H9 (cell line): ENCODE measurements at regions not wholly inside any gene's neighbourhood (a gene's known extent, or its start where the extent isn't known, plus 50 kb on each side); places are given as distances from the start of the nearest gene placed in this dataset.

ENCODE experiments used
- DNase-seq: peaks from one replicate; pipeline ENCODE4 v3.0.0-alpha.2; 2017
- H2AFZ ChIP-seq: one replicate; pipeline ENCODE4 v1.6.1; 2013; ENCODE audit warnings: mild to moderate bottlenecking, low read length, control low read depth, moderate library complexity
- H2AK5ac ChIP-seq: 2 replicates; pipeline ENCODE4 v1.6.1; 2013; ENCODE audit warnings: low read length, control low read depth, mixed read lengths; ENCODE audit not compliant: insufficient read length
- H2BK120ac ChIP-seq: one replicate; pipeline ENCODE4 v1.6.1; 2013; ENCODE audit warnings: low read depth, mild to moderate bottlenecking, low read length, control low read depth, inconsistent platforms; ENCODE audit not compliant: poor library complexity, severe bottlenecking
- H2BK12ac ChIP-seq: 2 replicates; pipeline ENCODE4 v1.6.1; 2013; ENCODE audit warnings: low read length, control low read depth, mixed read lengths, low read depth; ENCODE audit not compliant: insufficient read length
- H2BK15ac ChIP-seq: 2 replicates; pipeline ENCODE4 v1.6.1; 2013; ENCODE audit warnings: low read depth, low read length, control low read depth
- H2BK20ac ChIP-seq: one replicate; pipeline ENCODE4 v1.6.1; 2013; ENCODE audit warnings: low read depth, mild to moderate bottlenecking, low read length, control low read depth, inconsistent platforms; ENCODE audit not compliant: poor library complexity, severe bottlenecking
- H2BK5ac ChIP-seq: 2 replicates; pipeline ENCODE4 v1.6.1; 2013; ENCODE audit warnings: low read length, control low read depth, mixed read lengths; ENCODE audit not compliant: insufficient read length
- H3K14ac ChIP-seq: 2 replicates; pipeline ENCODE4 v1.6.1; 2013; ENCODE audit warnings: low read length, control low read depth; ENCODE audit not compliant: insufficient read depth
- H3K18ac ChIP-seq: 2 replicates; pipeline ENCODE4 v1.6.1; 2013; ENCODE audit warnings: low read depth, mild to moderate bottlenecking, mixed read lengths, low read length, control low read depth; ENCODE audit not compliant: insufficient read length
- H3K23ac ChIP-seq: 2 replicates; pipeline ENCODE4 v1.6.1; 2013; ENCODE audit warnings: low read length, control low read depth, mixed read lengths, low read depth; ENCODE audit not compliant: insufficient read length
- H3K23me2 ChIP-seq: 2 replicates; pipeline ENCODE4 v1.6.1; 2013; ENCODE audit warnings: low read depth, mild to moderate bottlenecking, mixed read lengths, low read length, control low read depth; ENCODE audit not compliant: insufficient read length, poor library complexity, severe bottlenecking
- H3K27ac ChIP-seq: 2 replicates; pipeline ENCODE4 v1.5.1; 2013; ENCODE audit warnings: low read length, control low read depth, mixed read lengths, low read depth; ENCODE audit not compliant: insufficient read length
- H3K27me3 ChIP-seq: 2 replicates; pipeline ENCODE4 v1.6.1; 2013; ENCODE audit warnings: low read length, control low read depth, inconsistent platforms; ENCODE audit not compliant: insufficient read depth
- H3K4ac ChIP-seq: 2 replicates; pipeline ENCODE4 v1.6.1; 2013; ENCODE audit warnings: low read depth, mild to moderate bottlenecking, control low read depth, inconsistent platforms, low read length, moderate library complexity
- H3K4me1 ChIP-seq: 2 replicates; pipeline ENCODE4 v1.6.1; 2013; ENCODE audit warnings: low read length, control low read depth, inconsistent platforms; ENCODE audit not compliant: insufficient read depth
- H3K4me2 ChIP-seq: 2 replicates; pipeline ENCODE4 v1.6.1; 2013; ENCODE audit warnings: low read length, control low read depth, mixed read lengths; ENCODE audit not compliant: insufficient read length, insufficient read depth
- H3K56ac ChIP-seq: 2 replicates; pipeline ENCODE4 v1.6.1; 2013; ENCODE audit warnings: low read depth, mild to moderate bottlenecking, mixed read lengths, low read length, control low read depth; ENCODE audit not compliant: insufficient read length
- H3K79me1 ChIP-seq: 2 replicates; pipeline ENCODE4 v1.6.1; 2013; ENCODE audit warnings: low read depth, mild to moderate bottlenecking, moderate library complexity, low read length, control low read depth, inconsistent platforms; ENCODE audit not compliant: insufficient read depth, poor library complexity, severe bottlenecking
- H3K79me2 ChIP-seq: 2 replicates; pipeline ENCODE4 v1.6.1; 2013; ENCODE audit warnings: low read length, control low read depth, inconsistent platforms; ENCODE audit not compliant: insufficient read depth
- H3K9ac ChIP-seq: 2 replicates; pipeline ENCODE4 v1.6.1; 2013; ENCODE audit warnings: low read length, control low read depth, mixed read lengths; ENCODE audit not compliant: insufficient read length; ENCODE audit errors: extremely low read depth
- H3K9me3 ChIP-seq: one replicate; pipeline ENCODE4 v1.6.1; 2013; ENCODE audit warnings: low read depth, low read length, inconsistent platforms; ENCODE audit not compliant: control insufficient read depth
- H3T11ph ChIP-seq: one replicate; pipeline ENCODE4 v1.6.1; 2013; ENCODE audit warnings: mild to moderate bottlenecking, low read length, control low read depth, inconsistent platforms
- H4K20me1 ChIP-seq: one replicate; pipeline ENCODE4 v1.6.1; 2013; ENCODE audit not compliant: control insufficient read depth, insufficient read length, insufficient read depth
- H4K5ac ChIP-seq: 2 replicates; pipeline ENCODE4 v1.6.1; 2013; ENCODE audit warnings: low read depth, mild to moderate bottlenecking, mixed read lengths, low read length, control low read depth; ENCODE audit not compliant: insufficient read length
- H4K8ac ChIP-seq: replicated peaks from 2 replicates; pipeline ENCODE4 v1.6.1; 2013; ENCODE audit warnings: low read length, control low read depth, mixed read lengths, low read depth; ENCODE audit not compliant: insufficient read length
- H4K91ac ChIP-seq: 2 replicates; pipeline ENCODE4 v1.6.1; 2013; ENCODE audit warnings: low read depth, mild to moderate bottlenecking, moderate library complexity, mixed read lengths, low read length, control low read depth; ENCODE audit not compliant: insufficient read length
- H3K27ac Mint-ChIP-seq, 3 experiments: 2 replicates in 2 of 3; 3 replicates in 1 of 3; pipeline ENCODE4 v1.8.0; 2020 to 2021; ENCODE audit warnings: mixed read lengths in 3 of 3, mild to moderate bottlenecking in 1 of 3, moderate library complexity in 1 of 3
- H3K27me3 Mint-ChIP-seq: 2 replicates; pipeline ENCODE4 v1.8.0; 2021; ENCODE audit warnings: low read depth, mild to moderate bottlenecking, moderate library complexity, mixed read lengths
- H3K36me3 Mint-ChIP-seq, 3 experiments: 2 replicates in 2 of 3; 3 replicates in 1 of 3; pipeline ENCODE4 v1.8.0; 2020 to 2021; ENCODE audit warnings: low read depth in 3 of 3, mixed read lengths in 3 of 3; ENCODE audit not compliant: insufficient read depth in 1 of 3
- H3K4me1 Mint-ChIP-seq, 2 experiments: 2 replicates each; pipeline ENCODE4 v1.8.0; 2020; ENCODE audit warnings: mixed read lengths in 2 of 2
- H3K4me3 Mint-ChIP-seq, 2 experiments: 2 replicates in 1 of 2; 3 replicates in 1 of 2; pipeline ENCODE4 v1.8.0; 2020 to 2021; ENCODE audit warnings: mild to moderate bottlenecking in 2 of 2, mixed read lengths in 2 of 2, moderate library complexity in 1 of 2
- H3K9me3 Mint-ChIP-seq, 2 experiments: 2 replicates in 1 of 2; 3 replicates in 1 of 2; pipeline ENCODE4 v1.8.0; 2020; ENCODE audit warnings: mild to moderate bottlenecking in 2 of 2, mixed read lengths in 2 of 2, moderate library complexity in 1 of 2
- WGBS: extraction: QIAGEN DNeasy Blood & Tissue Kit; methylation state at CpG from one replicate; pipeline ENCODE4 v1.1.7; 2013; ENCODE audit warnings: missing lambda C conversion rate, low lambda C conversion rate, mixed read lengths; ENCODE audit not compliant: insufficient read length; ENCODE audit errors: extremely low coverage; 5-methylcytosine and 5-hydroxymethylcytosine counted together
- TF ChIP-seq, protein P1 (sequence below): fragments of 200-600 bp; sonication (generic); conservative IDR thresholded peaks from 3 replicates; pipeline ENCODE4 v1.8.0; 2021; ENCODE audit warnings: antibody characterized with exemption, mild to moderate bottlenecking

GRCh38 chr3:55203546-55203945, 275.7 kb upstream of the LRTM1 start:
- WGBS: no CpG with 5 or more reads among the region's 4 CpGs
- Histone ChIP-seq H3K14ac (no peak overlapping the region), H3K79me1 (no peaks in the 10 kb centered on the region), H2BK12ac (no peak overlapping the region), H3K23ac (no peak overlapping the region), H4K8ac (no peak overlapping the region), H3K4ac (no peak overlapping the region), H2AK5ac (no peak overlapping the region), H2BK15ac (no peak overlapping the region), H3K27ac (no peak overlapping the region), H2AFZ (no peak overlapping the region), H3K27me3 (no peaks in the 10 kb centered on the region), H3K79me2 (no peaks in the 10 kb centered on the region), H3K23me2 (no peaks in the 10 kb centered on the region), H4K5ac (no peak overlapping the region), H3K4me2 (no peak overlapping the region), H3K56ac (no peak overlapping the region), H3K9ac (no peak overlapping the region), H2BK20ac (no peak overlapping the region), H4K20me1 (no peaks in the 10 kb centered on the region), H4K91ac (no peak overlapping the region), H2BK120ac (no peak overlapping the region), H3K9me3 (no peaks in the 10 kb centered on the region), H2BK5ac (no peak overlapping the region), H3T11ph (no peak overlapping the region), H3K18ac (no peak overlapping the region), H3K4me1 (no peaks in the 10 kb centered on the region)
- no peak overlapping the region for H3K27ac Mint-ChIP-seq
- H3K9me3 Mint-ChIP-seq: peaks cover under 1% of the 10 kb centered on the region in 2 experiments; a peak in 1 of 5 replicates
- peaks cover 8 to 18% of the 10 kb centered on the region in 2 experiments for H3K4me1 Mint-ChIP-seq
- H3K27me3 Mint-ChIP-seq: 0 out of 2 replicates have a peak, but pooled peaks cover 2% of the 10 kb centered on the region
- DNase-seq: no peak
- TF ChIP-seq, protein P1, sequence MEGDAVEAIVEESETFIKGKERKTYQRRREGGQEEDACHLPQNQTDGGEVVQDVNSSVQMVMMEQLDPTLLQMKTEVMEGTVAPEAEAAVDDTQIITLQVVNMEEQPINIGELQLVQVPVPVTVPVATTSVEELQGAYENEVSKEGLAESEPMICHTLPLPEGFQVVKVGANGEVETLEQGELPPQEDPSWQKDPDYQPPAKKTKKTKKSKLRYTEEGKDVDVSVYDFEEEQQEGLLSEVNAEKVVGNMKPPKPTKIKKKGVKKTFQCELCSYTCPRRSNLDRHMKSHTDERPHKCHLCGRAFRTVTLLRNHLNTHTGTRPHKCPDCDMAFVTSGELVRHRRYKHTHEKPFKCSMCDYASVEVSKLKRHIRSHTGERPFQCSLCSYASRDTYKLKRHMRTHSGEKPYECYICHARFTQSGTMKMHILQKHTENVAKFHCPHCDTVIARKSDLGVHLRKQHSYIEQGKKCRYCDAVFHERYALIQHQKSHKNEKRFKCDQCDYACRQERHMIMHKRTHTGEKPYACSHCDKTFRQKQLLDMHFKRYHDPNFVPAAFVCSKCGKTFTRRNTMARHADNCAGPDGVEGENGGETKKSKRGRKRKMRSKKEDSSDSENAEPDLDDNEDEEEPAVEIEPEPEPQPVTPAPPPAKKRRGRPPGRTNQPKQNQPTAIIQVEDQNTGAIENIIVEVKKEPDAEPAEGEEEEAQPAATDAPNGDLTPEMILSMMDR: no peak
- no peaks in the 10 kb centered on the region for H3K36me3 Mint-ChIP-seq
- no peak overlapping the region for H3K4me3 Mint-ChIP-seq
